ENCODE measurements at regions not wholly inside any gene's neighbourhood (a gene's known extent, or its start where the extent isn't known, plus 50 kb on each side); places are given as distances from the start of the nearest gene placed in this dataset.
A peak's percentile ranks its signal among the peaks of the same experiment; 100 is the strongest.

- DNase-seq, result no peak
These were observed 280.0 kb upstream of the SOX2 start for GRCh38 chr3:181431748-181432147.

DNA sequence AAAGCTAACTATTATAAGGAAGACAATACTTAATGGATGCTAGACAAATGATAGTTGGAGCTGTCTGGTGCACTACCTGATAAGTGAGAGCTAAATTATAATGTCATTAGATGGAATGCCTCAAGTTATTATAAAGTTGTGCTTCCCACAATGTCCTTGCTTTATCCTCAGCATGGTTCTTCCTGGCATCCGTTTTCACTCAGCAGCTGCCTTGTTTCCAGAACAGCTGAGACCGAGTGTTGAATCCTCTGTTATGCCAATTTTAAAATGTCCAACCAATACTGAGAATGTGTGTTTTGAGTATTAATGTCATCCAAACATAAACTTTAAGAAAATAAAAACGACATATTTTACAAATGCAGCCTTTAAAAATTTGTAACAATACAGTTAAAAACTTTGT is 286.7 kb upstream of the SOX2 start:
- no peak for DNase-seq

- no peak for DNase-seq
These were observed 293.5 kb upstream of the SOX2 start for GRCh38 chr3:181418233-181418632.

DNA sequence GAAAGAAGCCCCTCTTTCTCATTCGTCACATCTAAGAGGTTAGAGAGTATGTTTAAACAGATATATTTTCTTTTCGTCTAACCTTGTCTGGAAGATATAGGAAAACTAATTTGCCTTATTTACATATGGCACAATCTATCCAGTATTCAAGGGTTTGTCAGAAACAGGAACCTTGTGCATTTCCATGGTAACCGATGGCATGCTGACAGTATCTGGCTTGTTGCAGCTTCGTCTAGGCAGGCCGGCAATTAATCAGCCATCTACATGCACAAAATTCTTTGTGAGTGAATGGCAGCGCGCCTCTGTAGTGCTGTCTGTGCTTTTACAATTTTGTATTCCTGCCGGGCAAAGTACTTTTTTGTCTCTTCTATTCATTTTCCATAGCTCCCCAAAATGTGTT is 294.0 kb upstream of the SOX2 start:
- peak; percentile 10 for DNase-seq

DNA sequence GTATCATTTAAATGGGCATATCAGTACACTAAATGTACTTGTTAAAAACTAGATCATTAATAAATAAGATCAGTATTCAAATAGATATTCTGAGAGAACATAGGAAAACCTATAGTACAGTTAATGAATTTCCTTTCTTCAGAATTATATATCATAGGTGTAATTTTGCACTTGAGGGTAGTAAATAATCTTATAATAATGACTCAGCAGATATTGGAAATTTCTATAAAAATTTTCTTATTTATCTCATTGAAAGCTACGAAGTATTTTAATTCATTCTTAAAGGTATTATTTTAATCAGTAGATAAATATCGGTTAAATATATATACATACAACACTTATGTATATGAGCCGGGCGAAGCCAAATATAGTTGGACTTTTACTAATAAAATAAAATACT is 300.9 kb upstream of the SOX2 start:
- no peak for DNase-seq

DNA sequence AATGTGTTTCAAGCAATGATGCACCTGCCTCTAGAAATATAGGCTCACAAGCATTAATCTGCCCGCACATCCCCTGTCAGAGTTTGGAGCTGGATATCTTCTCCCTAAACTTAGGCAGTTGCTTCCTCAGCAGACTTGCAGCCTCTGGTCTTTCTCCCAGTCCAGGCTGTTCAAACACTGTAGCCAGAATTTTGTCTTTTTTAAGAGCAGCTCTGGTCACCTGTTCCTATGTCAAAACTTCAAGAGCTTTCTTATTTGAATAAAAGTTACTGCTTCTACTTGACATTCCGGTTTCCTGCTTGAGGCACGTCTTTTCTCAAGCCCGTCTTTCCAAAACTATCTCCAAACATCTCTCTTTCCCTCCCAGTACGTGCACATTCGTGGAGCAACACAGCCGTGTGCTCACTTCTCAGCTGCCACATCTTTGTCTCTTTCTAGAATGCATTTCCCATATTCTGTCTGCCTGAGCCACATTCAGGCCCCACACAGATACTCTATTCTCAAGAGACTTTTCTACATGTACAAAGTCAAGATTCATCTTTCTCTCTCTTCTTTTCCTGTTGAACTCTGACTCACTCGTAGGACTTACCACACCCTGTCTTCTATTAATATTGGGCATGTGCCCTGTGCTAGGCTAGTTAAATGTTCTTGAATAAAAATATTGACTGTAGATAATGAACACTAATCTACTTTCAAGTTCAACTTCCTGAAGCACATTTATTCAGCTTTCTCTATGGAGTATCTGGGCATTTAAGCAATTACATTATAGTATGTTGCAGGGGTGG is 307.7 kb upstream of the SOX2 start:
- DNase-seq, result no peak

GRCh38 chr3:181402347-181402746 is 309.4 kb upstream of the SOX2 start:
- no peak for DNase-seq

- no peak for DNase-seq
These were observed 326.8 kb upstream of the SOX2 start for GRCh38 chr3:181384970-181385369.

DNA sequence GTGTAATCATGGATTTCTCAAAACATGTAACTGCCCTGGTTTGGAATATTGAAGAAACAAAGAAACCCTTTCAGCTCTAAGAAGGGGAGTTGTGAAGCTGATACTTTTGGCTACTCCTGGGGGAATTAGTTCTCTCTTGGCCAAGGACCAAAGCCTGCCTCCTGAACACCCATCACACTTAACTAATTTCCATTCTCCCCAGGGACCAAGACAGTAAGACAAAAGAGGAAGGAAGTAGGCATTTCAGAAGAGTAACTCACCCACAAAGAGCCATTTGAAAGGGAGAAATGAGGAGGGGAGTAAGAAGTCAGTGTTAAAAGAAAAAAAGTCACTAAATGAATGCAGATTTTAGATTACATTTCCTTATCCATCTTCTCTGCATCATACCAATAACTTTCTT is 328.0 kb upstream of the SOX2 start:
- DNase-seq, result no peak

GRCh38 chr3:181383201-181383600 is 328.5 kb upstream of the SOX2 start:
- no peak for DNase-seq

GRCh38 chr3:181382656-181383055 is 329.1 kb upstream of the SOX2 start:
- no peak for DNase-seq

- DNase-seq, result no peak
These were observed 332.4 kb upstream of the SOX2 start for GRCh38 chr3:181379278-181379677.

GRCh38 chr3:181369637-181370036 is 342.1 kb upstream of the SOX2 start:
- DNase-seq, result no peak

GRCh38 chr3:181363231-181363630 is 348.5 kb upstream of the SOX2 start:
- DNase-seq, result no peak

DNA sequence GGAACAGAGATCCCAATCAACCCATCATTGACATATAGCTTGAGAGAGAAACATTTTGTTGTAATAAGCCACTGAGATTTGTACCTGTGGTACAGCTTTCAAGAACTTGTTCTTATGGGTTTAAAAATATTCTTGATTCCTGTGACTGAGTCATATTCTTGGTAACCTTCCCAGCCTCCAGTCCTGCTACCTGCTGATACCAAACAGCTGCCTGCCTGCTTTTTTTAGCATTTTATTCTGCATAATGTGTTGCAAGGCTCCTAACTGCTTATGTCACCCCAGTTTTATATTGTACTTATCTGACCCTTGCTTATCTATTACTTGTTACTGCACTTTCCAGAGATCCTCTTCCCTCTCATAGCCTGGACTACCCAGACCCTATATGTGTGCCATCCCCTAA is 349.3 kb upstream of the SOX2 start:
- DNase-seq, result no peak

GRCh38 chr3:181358562-181358961 is 353.2 kb upstream of the SOX2 start:
- no peak for DNase-seq

DNA sequence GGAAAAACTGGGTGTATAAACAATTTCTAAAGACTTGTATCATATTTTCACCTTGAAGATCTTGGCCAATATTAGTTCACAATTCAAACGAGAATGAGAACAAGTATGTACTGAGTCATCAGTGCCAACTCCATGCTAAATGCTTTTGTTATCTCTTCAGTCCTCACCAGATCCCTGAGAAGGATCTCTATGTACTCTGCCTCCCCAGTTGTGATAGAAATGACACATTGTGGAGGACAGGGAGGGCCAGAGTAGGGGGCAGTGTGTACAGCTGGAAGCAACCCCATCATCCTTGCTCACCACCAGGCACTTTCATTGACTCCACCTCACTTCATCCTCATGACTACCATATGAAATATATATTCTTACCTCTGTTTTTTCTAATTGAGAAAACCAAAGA is 353.7 kb upstream of the SOX2 start:
- DNase-seq, result no peak

DNA sequence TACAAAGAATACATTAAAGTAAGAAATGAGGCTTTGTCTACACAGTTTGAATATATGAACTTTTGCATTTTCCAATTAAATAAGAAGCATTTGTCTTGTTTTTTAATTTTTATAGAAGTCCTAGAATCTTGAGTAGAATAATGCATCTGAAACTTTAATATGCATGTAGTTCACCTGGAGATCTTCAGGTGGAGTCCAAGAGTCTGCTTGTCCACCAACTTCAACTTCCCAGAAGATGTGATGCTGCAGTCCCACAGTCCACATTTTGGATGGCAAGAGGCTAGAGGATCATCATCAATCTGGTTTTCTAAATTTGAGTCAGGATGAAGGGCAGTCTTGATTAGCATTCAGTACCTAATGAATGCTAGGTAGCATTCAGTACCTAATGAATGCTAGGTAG is 357.6 kb upstream of the SOX2 start:
- DNase-seq, result no peak

DNA sequence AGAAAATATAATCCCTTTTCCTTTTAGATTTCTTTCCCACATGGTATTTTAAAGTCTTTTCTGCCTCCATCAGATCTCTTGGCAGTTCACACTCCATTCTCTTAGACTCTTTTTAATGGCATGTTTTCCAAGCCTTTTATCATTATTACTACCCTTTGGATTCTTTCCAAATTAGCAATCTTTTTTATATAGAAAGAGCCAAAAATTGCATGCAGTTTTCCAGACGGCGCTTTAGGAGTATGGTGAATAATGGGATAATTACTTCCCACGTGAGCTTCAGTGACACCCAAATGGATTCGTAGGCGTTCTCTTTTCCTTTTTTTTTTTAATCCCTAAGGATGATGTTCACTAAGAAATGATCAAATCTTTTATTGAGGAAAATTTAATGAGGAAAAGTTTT is 354.8 kb upstream of the DNAJC19 start:
- DNase-seq, result no peak

GRCh38 chr3:181336597-181336996 is 347.1 kb upstream of the DNAJC19 start:
- DNase-seq, result no peak

- no peak for DNase-seq
These were observed 343.9 kb upstream of the DNAJC19 start for GRCh38 chr3:181333394-181333793.

- no peak for DNase-seq
These were observed 341.5 kb upstream of the DNAJC19 start for GRCh38 chr3:181330821-181331563.

DNA sequence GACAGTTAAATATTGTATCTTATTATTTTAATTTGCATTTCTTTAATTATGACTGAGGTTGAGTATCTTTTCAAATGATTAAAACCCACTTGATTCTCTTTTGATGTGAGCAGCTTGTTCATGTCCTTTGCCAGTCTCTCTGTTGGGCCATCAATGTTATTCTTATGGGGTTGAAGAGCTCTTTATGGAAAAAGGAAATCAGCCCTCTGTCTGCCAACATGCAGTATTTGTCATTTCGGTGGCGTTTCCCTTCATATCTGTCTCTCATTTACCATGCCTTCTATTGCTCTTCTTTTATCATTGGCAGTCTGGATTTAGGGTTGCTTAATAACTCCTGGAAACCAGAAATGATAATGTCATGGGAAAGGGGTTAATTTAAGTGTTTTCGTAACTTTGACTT is 340.7 kb upstream of the DNAJC19 start:
- DNase-seq, result no peak

DNA sequence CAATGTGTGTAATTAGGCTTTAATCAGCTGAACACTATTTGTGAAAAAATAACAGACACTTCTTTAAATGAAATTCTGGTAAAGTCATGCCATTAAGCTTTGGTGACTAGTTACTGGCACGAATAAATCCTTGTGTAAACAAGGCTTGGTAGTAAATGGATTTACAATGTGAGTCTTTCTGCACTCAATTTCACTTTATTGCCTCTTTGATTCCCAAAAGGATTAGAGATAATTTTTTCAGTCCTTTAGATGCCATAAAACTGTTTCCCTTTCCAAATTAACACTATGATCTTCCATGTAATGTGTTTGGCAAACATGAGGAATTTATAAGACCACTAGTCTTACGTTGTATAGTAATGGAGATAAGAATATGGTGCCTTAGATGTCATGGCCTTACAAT is 339.5 kb upstream of the DNAJC19 start:
- no peak for DNase-seq

GRCh38 chr3:181328346-181328745 is 338.8 kb upstream of the DNAJC19 start:
- DNase-seq, result no peak

Measured in HCEC 1CT (cell line).